ENCODE measurements at regions not wholly inside any gene's neighbourhood (a gene's known extent, or its start where the extent isn't known, plus 50 kb on each side); places are given as distances from the start of the nearest gene placed in this dataset.

DNA sequence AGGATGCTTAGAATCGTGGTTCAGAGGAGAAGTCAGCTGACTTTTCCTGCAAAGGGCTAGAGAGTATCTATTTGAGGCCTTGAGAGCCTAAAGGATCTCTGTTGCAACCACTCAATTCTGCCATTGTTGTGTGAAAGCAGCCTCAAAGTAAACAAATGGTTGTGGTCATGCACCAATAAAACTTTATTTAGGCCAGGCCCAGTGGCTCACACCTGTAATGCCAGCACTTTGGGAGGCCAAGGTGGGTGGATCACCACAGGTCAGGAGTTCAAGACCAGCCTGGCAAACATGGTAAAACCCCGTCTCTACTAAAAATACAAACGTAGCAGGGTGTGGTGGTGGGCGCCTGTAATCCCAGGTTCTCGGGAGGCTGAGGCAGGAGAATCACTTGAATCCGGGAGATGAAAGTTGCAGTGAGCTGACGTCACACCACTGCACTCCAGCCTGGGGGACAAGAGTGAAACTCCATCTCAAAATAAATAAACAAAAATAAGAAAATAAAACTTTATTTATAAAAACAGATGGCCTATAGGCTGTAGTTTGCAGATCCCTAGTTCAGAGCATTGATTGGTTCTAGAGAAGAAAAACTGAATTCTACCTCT, 135.9 kb upstream of the KLF4 start:
- Histone ChIP-seq H4K5ac (ENCODE audit: insufficient read length, low read depth, low read length) (no peak overlapping the region), H3K23me2 (ENCODE audit: insufficient read length, low read depth, low read length, poor library complexity, severe bottlenecking) (no peaks in the 10 kb centered on the region), H4K8ac (replicated peaks; ENCODE audit: insufficient read length, low read depth, low read length) (no peak overlapping the region), H4K91ac (ENCODE audit: insufficient read length, low read depth, low read length) (no peak overlapping the region), H4K20me1 (ENCODE audit: control insufficient read depth, insufficient read depth, insufficient read length) (no peaks in the 10 kb centered on the region), H3K4ac (ENCODE audit: low read depth, low read length) (no peak overlapping the region), H2BK20ac (ENCODE audit: low read depth, low read length, poor library complexity, severe bottlenecking) (no peak overlapping the region), H2BK12ac (ENCODE audit: insufficient read length, low read depth, low read length) (no peak overlapping the region), H3K14ac (ENCODE audit: insufficient read depth, low read length) (no peak overlapping the region), H2BK15ac (ENCODE audit: low read depth, low read length) (no peak overlapping the region), H3K23ac (ENCODE audit: insufficient read length, low read depth, low read length) (no peak overlapping the region), H2BK120ac (ENCODE audit: low read depth, low read length, poor library complexity, severe bottlenecking) (no peak overlapping the region), H3K79me2 (ENCODE audit: insufficient read depth, low read length) (no peaks in the 10 kb centered on the region), H3K4me2 (ENCODE audit: insufficient read depth, insufficient read length, low read length) (no peak overlapping the region), H3K4me1 (ENCODE audit: insufficient read depth, low read length) (peaks cover 2% of the 10 kb centered on the region; the same call in 1 of the 2 replicates), H2AK5ac (ENCODE audit: insufficient read length, low read length) (no peak overlapping the region), H3K56ac (ENCODE audit: insufficient read length, low read depth, low read length) (no peak overlapping the region), H2AFZ (ENCODE audit: low read length) (no peak overlapping the region), H3K18ac (ENCODE audit: insufficient read length, low read depth, low read length) (no peak overlapping the region), H3K27ac (ENCODE audit: insufficient read length, low read depth, low read length) (no peak overlapping the region), H2BK5ac (ENCODE audit: insufficient read length, low read length) (no peak overlapping the region), H3K9ac (ENCODE audit: extremely low read depth, insufficient read length, low read length) (no peak overlapping the region), H3K79me1 (ENCODE audit: insufficient read depth, low read depth, low read length, poor library complexity, severe bottlenecking) (no peaks in the 10 kb centered on the region), H3T11ph (ENCODE audit: low read length) (no peak overlapping the region), H3K9me3 (ENCODE audit: control insufficient read depth, low read depth, low read length) (no peaks in the 10 kb centered on the region), H3K27me3 (ENCODE audit: insufficient read depth, low read length) (no peaks in the 10 kb centered on the region)
- TF ChIP-seq, protein P1, sequence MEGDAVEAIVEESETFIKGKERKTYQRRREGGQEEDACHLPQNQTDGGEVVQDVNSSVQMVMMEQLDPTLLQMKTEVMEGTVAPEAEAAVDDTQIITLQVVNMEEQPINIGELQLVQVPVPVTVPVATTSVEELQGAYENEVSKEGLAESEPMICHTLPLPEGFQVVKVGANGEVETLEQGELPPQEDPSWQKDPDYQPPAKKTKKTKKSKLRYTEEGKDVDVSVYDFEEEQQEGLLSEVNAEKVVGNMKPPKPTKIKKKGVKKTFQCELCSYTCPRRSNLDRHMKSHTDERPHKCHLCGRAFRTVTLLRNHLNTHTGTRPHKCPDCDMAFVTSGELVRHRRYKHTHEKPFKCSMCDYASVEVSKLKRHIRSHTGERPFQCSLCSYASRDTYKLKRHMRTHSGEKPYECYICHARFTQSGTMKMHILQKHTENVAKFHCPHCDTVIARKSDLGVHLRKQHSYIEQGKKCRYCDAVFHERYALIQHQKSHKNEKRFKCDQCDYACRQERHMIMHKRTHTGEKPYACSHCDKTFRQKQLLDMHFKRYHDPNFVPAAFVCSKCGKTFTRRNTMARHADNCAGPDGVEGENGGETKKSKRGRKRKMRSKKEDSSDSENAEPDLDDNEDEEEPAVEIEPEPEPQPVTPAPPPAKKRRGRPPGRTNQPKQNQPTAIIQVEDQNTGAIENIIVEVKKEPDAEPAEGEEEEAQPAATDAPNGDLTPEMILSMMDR (conservative IDR thresholded peaks at IDR 0.05), result no peak
- Mint-ChIP-seq H3K4me3 (no peak overlapping the region), H3K27me3 (ENCODE audit: low read depth) (peaks cover 3% of the 10 kb centered on the region; the same call in 1 of the 2 replicates), H3K27ac (no peak overlapping the region), H3K9me3 (no peaks in the 10 kb centered on the region; a peak in 1 of 5 replicates), H3K36me3 (ENCODE audit: insufficient read depth in 1 of 3, low read depth in 3 of 3) (no peaks in the 10 kb centered on the region; a peak in 1 of 7 replicates), H3K4me1 (peaks cover 29 to 33% of the 10 kb centered on the region in 2 experiments)
- no peak for DNase-seq
- WGBS (ENCODE audit: extremely low coverage, insufficient read length, low lambda C conversion rate), result no CpG with 5 or more reads among the region's 7 CpGs
